ENCODE measurements at regions not wholly inside any gene's neighbourhood (a gene's known extent, or its start where the extent isn't known, plus 50 kb on each side); places are given as distances from the start of the nearest gene placed in this dataset.

- DNase-seq: no peak
- Histone ChIP-seq H3K36me3 (no peaks in the 10 kb centered on the region), H3K4me3 (ENCODE audit: low read depth, low read length) (no peak overlapping the region), H3K9me3 (no peaks in the 10 kb centered on the region), H3K4me1 (no peaks in the 10 kb centered on the region), H3K27me3 (no peaks in the 10 kb centered on the region)
- TF ChIP-seq CTCF (IDR thresholded peaks at IDR 0.05; ENCODE audit: low read depth, low read length): no peak
These were observed 86.2 kb upstream of the TSPAN5 start for GRCh38 chr4:98744372-98745150.

- Histone ChIP-seq H3K9me3 (no peaks in the 10 kb centered on the region), H3K4me3 (ENCODE audit: low read depth, low read length) (no peak overlapping the region), H3K4me1 (no peaks in the 10 kb centered on the region), H3K36me3 (no peaks in the 10 kb centered on the region), H3K27me3 (no peaks in the 10 kb centered on the region)
- no peak for DNase-seq
- no peak for TF ChIP-seq CTCF (IDR thresholded peaks at IDR 0.05; ENCODE audit: low read depth, low read length)
These were observed 83.5 kb upstream of the TSPAN5 start for GRCh38 chr4:98741952-98742351.

GRCh38 chr4:98739751-98740150 lies 81.3 kb upstream of the TSPAN5 start:
- Histone ChIP-seq H3K27me3 (no peaks in the 10 kb centered on the region), H3K9me3 (no peaks in the 10 kb centered on the region), H3K36me3 (no peaks in the 10 kb centered on the region), H3K4me3 (ENCODE audit: low read depth, low read length) (no peak overlapping the region), H3K4me1 (no peaks in the 10 kb centered on the region)
- DNase-seq: no peak
- no peak for TF ChIP-seq CTCF (IDR thresholded peaks at IDR 0.05; ENCODE audit: low read depth, low read length)

- DNase-seq: no peak
- Histone ChIP-seq H3K4me1 (no peaks in the 10 kb centered on the region), H3K36me3 (no peaks in the 10 kb centered on the region), H3K27me3 (no peaks in the 10 kb centered on the region), H3K4me3 (ENCODE audit: low read depth, low read length) (no peak overlapping the region), H3K9me3 (no peaks in the 10 kb centered on the region)
- TF ChIP-seq CTCF (IDR thresholded peaks at IDR 0.05; ENCODE audit: low read depth, low read length): no peak
These were observed 75.2 kb upstream of the TSPAN5 start for GRCh38 chr4:98733601-98734000.

- H3K9me3 ChIP-seq: no peaks in the 10 kb centered on the region
- no peak for DNase-seq
- no peak for TF ChIP-seq CTCF (IDR thresholded peaks at IDR 0.05; ENCODE audit: low read depth, low read length)
- H3K36me3 ChIP-seq: no peaks in the 10 kb centered on the region
- H3K4me3 ChIP-seq (ENCODE audit: low read depth, low read length): no peak overlapping the region
- H3K4me1 ChIP-seq: no peaks in the 10 kb centered on the region
- no peaks in the 10 kb centered on the region for H3K27me3 ChIP-seq
These were observed 70.5 kb upstream of the TSPAN5 start for GRCh38 chr4:98728871-98729270.

GRCh38 chr4:98728433-98728832 lies 70.0 kb upstream of the TSPAN5 start:
- no peaks in the 10 kb centered on the region for H3K27me3 ChIP-seq
- DNase-seq: peak; percentile 67
- H3K36me3 ChIP-seq: no peaks in the 10 kb centered on the region
- H3K4me1 ChIP-seq: no peaks in the 10 kb centered on the region
- no peak for TF ChIP-seq CTCF (IDR thresholded peaks at IDR 0.05; ENCODE audit: low read depth, low read length)
- H3K4me3 ChIP-seq (ENCODE audit: low read depth, low read length): no peak overlapping the region
- no peaks in the 10 kb centered on the region; the same call in 1 of the 2 replicates for H3K9me3 ChIP-seq

All from BE2C (cell line).